Erythroblast (primary cell): ENCODE measurements at regions not wholly inside any gene's neighbourhood (a gene's known extent, or its start where the extent isn't known, plus 50 kb on each side); places are given as distances from the start of the nearest gene placed in this dataset.

Experiments
- GATA1 ChIP-seq: IDR thresholded peaks from 2 replicates; pipeline ENCODE4 v1.6.1; 2011; ENCODE audit warnings: low read depth, mild to moderate bottlenecking, control low read depth, low read length, moderate library complexity
- POLR2A ChIP-seq: IDR thresholded peaks from 2 replicates; pipeline ENCODE4 v1.6.1; 2011; ENCODE audit warnings: mild to moderate bottlenecking, low read length

- no peak for TF ChIP-seq POLR2A
- no peak for TF ChIP-seq GATA1
Measured at GRCh38 chr21:38048167-38048566, 131.9 kb upstream of the KCNJ6 start.
